Fibroblast of peridontal ligament (primary cell): ENCODE measurements at regions not wholly inside any gene's neighbourhood (a gene's known extent, or its start where the extent isn't known, plus 50 kb on each side); places are given as distances from the start of the nearest gene placed in this dataset.
"Not testable (repeated sequence)": the region's sequence is repeated elsewhere in the genome, so short reads cannot be mapped to it uniquely, and the experiment has no call there.

Source experiments
- DNase-seq: peaks from one replicate; pipeline ENCODE4 v3.0.0-alpha.2; 2010; ENCODE audit errors: extremely low read depth

DNA sequence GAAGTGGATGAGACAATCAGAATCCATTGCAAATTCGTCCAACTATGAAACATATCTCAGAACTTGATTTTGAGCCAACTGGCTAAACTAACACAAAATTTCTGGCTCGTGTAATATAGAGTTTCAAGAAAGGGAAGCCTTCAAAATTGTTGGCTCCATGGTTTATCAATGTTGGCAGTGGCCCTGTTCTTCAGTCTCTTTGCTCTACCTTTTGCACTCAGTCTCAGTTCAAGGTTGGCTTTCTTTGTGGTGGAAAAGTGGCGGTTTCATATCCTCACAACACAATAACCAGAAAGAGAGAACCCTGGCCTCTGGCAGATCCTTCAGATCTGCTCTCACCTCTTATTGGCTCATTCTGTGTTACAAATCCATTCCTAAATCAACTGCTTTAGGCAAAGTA, 473.8 kb upstream of the API5 start:
- no peak for DNase-seq

DNA sequence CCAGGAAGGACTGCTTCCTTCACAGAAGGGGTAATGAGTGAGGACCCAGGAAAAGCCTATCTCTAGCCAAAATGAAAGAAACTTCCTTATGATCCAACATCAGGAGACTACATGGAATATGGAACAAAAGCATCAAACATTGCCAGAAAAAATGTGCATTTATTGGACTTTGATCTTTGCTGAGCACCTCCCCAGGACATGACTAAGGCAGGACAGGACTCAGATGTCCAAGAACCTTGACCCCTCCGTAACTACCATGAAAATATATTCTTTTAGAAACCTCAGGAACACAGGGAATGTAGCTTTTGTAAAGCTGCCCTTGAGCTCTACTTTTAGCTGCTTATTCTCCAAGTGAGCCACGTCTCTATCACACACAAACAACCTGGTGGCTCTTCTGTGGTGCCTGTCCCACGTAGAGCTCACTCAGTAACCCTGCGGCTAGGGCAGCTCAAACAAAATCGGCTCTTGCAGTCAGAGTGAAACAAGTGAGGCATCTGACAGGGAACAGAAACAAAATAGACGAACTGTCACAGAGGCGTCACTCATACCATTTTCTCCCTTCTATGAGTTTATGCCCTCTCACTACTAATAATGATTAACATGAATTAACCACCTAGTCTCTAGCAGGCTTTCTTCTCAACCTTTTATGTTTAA, 471.5 kb upstream of the API5 start:
- no peak for DNase-seq

DNA sequence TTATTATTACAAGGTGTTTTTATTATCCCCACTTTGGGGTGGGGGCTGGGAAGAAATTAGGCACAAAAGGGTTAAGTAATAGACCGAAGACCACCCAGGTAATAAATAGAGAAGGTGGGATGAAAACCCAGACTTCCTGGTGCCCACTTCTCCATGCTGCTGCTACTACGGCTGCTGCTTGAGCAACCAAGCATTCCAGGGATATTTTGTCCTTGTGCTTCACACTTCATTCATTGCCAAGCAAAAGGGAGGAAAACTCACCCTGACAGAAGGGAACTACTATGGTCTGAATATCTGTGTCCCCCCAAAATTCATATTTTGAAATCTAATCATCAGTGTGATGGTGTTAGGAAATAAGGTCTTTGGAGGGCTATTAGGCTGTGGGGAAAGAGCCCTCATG, 470.9 kb upstream of the API5 start:
- DNase-seq = no peak

DNA sequence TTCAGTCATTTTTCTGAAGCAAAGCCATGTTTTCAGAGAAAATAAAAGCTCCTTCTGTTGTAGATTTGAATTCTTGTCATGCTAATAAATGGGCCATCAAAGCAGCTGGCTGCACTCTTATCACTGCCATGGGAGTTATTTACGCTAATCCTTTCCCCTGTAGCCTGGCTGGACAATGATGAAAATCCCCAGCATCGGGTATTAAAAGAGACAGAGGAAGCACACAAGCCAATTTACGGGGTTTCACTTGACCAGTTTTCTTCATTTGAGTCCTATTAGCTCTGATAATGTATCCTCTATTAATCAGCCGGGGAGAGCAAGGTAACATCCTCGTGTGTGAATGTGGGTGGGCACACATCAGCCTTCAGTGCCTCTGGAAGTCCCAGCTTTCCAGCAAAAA, 470.2 kb upstream of the API5 start:
- DNase-seq = no peak

DNA sequence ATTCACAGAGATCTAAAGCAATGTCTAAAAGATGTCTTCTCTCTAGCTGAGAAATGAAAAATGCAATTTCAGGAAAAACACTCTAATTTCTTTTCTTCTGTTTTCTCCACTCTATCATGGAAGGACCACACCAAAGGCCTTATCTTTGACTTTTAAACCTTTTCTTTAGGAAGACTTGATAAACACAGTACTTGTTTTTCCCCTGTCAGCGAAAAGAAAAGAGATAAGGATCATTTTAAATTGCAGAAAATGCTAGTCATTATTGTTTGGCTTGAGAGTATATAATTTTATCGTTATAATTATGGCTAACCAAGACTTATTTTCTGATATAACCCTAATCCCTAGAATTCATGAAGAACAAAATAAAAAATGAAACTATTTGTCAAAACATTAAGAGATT, 462.4 kb upstream of the API5 start:
- no peak for DNase-seq

DNA sequence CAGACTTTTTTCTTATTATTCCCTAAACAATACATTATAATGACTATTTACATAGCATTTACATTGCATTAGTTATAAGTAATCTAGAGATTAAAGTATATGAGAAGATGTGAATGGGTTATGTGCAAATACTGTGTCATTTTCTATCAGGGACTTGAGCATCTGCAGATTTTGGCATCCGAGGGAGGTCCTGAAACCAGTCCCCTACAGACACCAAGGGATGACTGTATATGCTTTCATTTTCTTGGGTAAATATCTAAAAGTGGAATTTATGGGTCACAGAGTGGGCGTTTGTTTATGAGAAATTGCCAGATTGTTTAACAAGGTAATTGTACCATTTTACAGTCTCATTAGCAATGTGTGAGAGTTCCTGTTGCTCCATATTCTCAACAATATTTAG, 454.5 kb upstream of the API5 start:
- DNase-seq = no peak

DNA sequence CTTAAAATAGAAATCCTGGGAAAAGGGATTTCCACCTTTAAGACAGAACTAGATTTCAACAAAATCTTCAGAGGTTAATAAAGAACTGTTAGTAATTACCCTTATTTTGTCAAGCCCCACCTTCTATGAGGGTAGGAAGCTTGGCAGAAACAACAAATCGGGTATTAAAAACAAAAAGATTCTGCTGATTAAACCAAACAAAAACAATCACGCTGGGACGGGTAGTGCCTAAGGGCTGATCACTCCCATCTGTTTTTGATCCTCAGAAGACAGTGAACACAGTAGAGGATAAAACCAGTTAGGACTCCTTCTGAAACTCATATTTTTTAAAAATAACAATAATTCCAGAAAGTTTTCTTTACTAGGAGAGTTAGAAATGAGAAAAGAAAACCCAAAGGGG, 441.3 kb upstream of the API5 start:
- no peak for DNase-seq

DNA sequence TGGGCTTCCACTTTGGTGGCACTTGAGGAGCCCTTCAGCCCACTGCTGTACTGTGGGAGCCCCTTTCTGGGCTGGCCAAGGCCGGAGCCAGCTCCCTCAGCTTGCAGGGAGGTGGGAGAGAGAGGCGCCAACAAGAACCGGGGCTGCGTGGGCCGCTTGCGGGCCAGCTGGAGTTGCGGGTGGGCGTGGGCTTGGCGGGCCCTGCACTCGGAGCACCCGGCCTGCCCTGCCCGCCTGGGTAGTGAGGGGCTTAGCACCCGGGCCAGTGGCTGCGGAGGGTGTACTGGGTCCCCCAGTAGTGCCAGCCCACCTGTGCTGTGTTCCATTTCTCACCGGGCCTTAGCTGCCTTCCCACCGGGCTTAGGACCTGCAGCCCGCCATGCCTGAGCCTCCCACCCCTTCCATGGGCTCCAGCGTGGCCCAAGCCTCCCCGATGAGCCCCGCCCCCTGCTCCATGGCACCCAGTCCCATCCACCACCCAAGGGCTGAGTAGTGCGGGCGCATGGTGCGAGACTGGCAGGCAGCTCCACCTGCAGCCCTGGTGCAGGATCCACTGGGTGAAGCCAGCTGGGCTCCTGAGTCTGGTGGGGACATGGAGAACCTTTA, 437.9 kb upstream of the API5 start:
- not testable (repeated sequence) for DNase-seq

DNA sequence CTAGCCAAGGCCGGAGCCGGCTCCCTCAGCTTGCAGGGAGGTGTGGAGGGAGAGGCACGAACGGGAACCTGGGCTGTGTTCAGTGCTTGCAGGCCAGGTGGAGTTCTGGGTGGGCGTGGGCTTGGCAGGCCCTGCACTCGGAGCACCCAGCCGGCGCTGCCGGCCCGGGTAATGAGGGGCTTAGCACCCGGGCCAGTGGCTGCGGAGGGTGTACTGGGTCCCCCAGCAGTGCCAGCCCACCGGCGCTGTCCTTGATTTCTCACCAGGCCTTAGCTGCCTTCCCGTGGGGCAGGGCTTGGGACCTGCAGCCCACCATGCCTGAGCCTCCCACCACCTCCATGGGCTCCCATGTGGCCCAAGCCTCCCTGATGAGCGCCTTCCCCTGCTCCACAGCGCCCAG, 430.5 kb upstream of the API5 start:
- not testable (repeated sequence) for DNase-seq

DNA sequence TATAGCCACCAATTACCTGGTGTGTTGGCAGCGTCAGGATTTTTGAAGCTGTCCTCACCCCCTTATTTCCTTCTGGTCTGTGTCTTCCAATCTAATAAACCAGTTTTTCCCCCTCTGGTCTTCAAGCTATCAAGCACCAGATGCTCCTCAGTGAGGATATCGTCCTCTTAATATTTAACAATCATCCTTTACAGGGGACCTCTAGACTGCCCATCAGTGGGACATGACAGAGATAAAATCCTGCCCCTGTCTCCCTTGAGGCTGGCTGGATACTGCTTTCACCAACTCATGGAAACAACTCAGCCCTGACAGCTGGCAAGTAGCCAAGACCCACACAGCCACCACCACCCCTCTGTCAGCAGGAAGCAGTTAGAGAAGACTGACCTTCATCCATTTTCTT, 421.0 kb upstream of the API5 start:
- no peak for DNase-seq

DNA sequence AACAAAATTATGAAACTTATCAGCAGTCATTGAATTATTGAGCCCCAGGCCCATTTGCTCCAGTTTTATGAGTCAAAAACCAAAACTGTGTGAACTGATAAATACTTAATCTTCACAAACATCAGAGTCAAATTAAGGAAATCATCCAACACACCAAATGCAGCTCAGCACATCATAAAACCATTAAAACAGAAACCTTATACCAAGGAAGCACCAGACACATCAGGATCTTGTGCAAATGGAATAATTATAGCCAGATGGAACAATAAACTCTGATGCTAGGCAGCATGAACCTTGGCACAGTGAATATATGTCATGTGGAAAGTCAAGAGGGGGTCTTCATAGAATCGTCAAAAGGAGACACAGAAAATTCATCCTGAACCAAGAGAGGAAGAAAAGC, 410.7 kb upstream of the API5 start:
- DNase-seq = no peak

DNA sequence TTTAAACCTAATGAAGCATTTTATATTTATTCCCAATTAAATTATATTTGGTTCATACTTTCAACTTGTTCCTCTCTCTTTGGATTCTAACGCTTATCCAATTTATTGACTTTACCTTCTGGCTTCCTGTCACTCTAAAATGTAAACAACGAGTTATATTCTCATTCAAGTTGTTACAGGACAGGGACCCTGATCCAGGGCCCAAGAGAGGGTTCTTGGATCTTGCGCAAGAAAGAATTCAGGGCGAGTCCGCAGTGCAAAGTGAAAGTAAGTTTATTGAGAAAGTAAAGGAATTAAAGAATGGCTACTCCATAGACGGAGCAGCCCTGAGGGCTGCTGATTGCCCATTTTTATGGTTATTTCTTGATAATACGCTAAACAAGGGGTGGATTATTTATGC, 405.6 kb upstream of the API5 start:
- no peak for DNase-seq

DNA sequence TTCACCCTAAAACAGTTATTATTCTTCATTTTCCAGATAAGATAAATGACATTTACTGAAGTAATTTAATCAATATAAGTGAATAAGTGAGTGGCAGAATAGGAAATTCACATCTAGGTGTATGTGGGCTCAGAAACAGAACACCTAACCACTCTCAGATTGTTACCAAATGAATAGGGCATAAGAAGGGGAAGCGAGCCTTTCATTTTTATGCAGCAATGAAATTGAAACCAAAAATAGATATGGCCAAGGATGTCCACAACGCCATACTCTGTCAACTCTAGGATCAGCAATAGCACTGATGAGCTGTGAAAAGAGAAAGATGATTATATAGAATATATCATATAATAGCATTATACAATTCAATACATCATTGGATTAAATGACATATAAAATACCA, 398.1 kb upstream of the API5 start:
- DNase-seq = no peak

DNA sequence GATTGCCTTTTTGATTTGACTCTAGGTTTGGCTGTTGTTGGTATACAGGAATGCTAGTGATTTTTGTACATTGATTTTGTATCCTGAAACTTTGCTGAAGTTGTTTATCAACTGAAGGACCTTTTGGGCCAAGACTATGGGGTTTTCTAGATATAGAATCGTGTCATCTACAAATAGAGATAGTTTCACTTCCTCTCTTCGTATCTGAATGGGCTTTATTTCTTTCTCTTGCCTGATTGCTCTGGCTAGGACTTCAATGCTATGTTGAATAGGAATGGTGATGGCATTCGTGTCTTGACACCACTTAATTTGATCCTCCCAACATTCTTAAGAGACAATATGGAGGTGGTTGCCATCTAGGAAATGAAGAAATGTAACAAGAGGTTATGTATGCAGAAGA, 388.1 kb upstream of the API5 start:
- no peak for DNase-seq

DNA sequence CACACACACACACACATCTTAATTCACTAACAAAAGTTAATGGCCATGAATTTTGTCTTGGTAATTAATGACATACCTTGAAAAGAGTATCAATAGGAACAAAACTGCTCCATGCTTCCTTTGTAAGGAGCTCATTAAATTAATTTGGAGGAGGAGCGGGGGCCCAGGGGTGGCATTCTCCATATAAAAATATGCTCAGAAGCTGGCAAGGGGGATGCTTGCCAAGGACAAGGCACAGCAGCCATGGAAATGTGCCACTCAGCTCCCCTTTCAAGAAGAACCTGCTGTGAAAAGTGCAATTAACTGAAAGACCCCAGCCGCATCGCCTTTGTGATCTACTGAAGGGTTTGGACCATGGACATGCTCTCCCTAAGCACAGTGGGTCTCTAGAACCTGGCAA, 385.9 kb upstream of the API5 start:
- DNase-seq = no peak

DNA sequence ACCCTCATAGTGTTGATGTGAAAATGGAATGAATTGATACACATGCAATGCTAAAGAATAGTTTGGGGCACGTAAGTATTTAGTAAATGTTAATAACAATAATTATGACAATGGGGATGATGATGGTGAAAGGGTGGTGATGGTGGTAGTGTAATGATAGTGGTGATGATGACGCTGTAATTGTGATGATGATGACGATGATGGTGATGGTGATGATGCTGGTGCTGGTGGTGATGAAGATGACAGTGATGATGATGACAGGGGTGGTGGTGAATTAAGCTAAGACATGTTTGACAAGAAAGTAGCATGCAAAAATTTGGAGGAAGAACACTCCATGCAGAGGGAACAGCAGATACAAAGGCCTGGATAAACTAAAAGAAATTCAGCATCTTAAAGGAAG, 364.4 kb upstream of the API5 start:
- no peak for DNase-seq

DNA sequence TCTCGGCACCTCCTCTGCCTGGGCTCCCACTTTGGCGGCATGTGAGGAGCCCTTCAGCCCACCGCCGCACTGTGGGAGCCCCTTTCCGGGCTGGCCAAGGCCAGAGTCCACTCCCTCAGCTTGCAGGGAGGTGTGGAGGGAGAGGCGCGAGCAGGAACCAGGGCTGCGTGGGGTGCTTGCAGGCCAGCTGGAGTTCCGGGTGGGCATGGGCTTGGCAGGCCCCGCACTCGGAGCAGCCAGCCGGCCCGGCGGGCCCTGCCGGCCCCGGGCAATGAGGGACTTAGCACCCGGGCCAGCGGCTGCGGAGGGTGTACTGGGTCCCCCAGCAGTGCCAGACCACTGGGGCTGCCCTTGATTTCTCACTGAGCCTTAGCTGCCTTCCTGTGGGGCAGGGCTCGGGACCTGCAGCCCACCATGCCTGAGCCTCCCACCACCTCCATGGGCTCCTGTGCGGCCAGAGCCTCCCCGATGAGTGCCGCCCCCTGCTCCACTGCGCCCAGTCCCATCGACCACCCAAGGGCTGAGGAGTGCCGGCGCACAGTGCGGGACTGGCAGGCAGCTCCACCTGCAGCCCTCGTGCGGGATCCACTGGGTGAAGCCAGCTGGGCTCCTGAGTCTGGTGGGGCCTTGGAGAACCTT, 361.9 kb upstream of the API5 start:
- DNase-seq = not testable (repeated sequence)

DNA sequence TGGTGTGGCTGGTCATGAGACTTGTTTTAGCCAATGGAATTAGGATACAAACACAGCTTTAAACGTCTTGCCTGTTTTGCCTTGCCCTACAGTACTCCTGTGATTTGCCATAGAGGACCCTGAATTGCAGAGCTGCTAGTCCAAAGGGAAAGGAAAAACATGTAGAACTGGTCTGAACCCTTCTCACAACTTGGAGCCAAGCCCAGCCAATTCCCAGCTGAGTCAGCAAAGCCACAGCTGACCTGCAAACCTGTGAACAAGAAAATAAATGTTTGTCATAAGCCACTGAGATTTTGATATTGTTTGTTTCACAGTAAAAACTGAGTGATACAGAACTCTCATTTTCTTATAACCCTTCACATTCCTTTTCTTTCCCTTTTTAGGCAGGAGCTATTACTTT, 360.5 kb upstream of the API5 start:
- DNase-seq = no peak

DNA sequence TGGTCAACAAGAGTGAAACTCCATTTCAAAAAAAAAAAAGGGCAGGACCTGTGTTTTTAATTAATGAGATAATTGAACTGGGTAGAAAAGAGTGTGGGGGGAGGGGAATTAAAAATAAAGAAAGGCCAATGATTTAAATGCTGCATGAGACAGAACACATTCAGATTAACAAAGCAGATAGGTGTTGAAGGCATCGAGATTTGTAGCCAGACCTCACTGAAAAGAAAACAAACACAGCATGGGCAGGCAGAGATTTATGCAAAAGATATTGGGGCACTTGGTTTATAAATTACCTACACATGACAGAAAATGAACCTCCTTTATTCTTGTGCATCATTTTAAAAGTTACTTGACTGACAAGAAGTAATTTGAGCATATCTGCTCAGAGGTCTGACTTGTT, 354.0 kb upstream of the API5 start:
- no peak for DNase-seq

DNA sequence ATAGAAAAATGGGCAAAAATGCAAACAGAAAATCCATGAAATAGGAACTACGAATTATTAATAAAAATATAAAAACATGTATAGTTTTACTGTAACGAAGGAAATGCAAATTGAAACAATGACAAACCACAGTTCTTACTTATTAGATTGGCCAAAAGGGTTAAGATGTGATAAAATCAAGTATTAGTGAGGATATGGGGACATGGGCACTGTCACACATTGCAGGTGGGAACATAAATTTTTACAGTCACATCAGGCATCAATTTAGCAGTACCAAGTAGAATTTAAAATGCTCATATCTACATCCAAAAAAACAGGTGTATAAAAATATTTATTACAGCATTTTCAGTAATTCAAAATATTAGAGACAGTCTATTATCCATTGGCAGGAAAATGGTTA, 353.2 kb upstream of the API5 start:
- DNase-seq = no peak

DNA sequence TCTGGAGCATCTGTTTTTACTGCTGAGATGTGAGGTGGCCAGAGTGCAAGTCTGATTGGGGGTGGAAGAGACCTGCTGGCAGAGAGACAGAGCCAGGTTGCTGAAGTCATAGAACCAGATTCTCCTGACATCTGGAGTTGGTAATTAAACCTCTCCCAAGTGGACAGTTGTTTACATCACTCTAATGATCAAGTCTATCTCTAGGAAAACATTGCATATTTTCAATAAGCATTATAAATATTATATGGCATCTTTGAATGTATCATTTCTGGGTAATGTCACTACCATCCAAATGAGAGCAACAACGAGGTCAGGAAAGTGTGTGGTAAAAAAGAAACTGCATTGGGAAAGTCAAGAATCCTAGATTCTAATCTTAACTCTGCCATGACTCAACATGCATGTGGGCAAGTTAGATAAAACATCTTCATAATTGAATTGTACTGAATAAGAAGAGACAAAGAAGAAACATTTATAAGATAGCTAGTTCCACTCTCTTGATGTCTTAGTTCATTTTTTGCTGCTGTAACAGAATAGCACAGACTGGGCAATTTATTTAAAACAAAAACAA, 351.2 kb upstream of the API5 start:
- no peak for DNase-seq

DNA sequence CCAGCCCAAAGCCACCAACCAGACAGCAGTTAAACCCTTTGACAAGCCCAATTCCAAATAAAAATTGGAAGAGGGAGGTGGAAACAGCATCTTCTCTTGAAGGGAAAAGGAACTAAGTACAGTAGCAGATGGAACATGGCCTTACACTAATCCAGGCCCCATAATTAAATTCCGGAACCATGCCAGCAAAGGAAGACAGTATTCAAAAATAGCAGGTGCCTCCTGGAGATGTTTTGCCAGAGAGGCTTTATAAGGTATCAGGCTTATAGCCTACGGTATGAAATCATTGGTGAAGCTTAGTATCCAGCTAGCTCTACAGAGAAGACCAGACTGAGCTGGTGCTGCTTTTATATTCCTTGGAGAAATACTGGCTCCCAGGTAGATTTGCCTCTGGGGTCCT, 344.1 kb upstream of the API5 start:
- no peak for DNase-seq

DNA sequence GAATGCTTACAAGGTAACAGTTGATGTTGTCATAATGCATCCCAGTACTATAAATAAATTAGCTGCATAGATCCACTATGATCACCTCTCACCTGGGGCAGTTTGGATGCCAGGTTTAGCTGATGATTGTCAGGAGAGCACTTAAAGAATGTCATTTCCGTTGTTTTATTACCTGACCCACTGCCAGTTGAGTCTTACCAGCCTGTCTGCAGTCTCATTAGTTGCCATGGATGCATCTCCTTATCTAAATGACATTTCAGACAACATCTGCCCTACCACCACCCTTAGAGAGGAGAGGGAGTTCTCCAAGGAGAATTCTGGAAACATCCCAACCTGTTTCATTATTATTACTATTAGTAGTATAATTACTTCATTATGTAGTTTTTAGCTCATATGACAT, 339.1 kb upstream of the API5 start:
- DNase-seq = no peak
